ENCODE measurements at regions not wholly inside any gene's neighbourhood (a gene's known extent, or its start where the extent isn't known, plus 50 kb on each side); places are given as distances from the start of the nearest gene placed in this dataset.

DNA sequence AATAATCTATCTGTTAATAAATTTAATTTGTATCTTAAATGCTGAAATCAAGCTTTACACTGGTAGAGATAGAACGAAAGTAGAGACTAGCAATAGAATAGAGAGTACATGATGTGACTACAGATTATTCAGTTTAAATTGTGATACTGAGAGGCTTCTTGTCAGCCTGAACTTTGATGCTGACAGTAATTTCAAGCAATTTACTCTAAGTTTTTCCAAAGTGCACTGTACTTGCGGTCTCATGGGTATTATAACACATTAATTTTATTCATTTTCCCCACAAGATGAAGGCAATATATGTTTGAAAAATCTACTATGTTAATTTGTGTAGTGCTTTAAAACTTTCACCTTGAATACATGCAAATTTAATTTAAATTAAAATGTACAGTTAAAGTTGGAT is 914.0 kb upstream of the FBXO33 start (continued):
- TF ChIP-seq PAX8 (CRISPR knock-in tag; IDR thresholded peaks at IDR 0.05; ENCODE audit: borderline replicate concordance) (no peak), ZNF557 (CRISPR knock-in tag; IDR thresholded peaks at IDR 0.05) (no peak), MEF2D (CRISPR knock-in tag; IDR thresholded peaks at IDR 0.05) (no peak), ZNF878 (CRISPR knock-in tag; IDR thresholded peaks at IDR 0.05) (no peak), MYC (CRISPR knock-in tag; IDR thresholded peaks at IDR 0.05; ENCODE audit: borderline replicate concordance) (no peak), ARNTL (CRISPR knock-in tag; IDR thresholded peaks at IDR 0.05) (no peak), ZNF260 (CRISPR knock-in tag; IDR thresholded peaks at IDR 0.05; ENCODE audit: borderline replicate concordance, low read depth) (no peak)
- TF ChIP-seq, protein P1, sequence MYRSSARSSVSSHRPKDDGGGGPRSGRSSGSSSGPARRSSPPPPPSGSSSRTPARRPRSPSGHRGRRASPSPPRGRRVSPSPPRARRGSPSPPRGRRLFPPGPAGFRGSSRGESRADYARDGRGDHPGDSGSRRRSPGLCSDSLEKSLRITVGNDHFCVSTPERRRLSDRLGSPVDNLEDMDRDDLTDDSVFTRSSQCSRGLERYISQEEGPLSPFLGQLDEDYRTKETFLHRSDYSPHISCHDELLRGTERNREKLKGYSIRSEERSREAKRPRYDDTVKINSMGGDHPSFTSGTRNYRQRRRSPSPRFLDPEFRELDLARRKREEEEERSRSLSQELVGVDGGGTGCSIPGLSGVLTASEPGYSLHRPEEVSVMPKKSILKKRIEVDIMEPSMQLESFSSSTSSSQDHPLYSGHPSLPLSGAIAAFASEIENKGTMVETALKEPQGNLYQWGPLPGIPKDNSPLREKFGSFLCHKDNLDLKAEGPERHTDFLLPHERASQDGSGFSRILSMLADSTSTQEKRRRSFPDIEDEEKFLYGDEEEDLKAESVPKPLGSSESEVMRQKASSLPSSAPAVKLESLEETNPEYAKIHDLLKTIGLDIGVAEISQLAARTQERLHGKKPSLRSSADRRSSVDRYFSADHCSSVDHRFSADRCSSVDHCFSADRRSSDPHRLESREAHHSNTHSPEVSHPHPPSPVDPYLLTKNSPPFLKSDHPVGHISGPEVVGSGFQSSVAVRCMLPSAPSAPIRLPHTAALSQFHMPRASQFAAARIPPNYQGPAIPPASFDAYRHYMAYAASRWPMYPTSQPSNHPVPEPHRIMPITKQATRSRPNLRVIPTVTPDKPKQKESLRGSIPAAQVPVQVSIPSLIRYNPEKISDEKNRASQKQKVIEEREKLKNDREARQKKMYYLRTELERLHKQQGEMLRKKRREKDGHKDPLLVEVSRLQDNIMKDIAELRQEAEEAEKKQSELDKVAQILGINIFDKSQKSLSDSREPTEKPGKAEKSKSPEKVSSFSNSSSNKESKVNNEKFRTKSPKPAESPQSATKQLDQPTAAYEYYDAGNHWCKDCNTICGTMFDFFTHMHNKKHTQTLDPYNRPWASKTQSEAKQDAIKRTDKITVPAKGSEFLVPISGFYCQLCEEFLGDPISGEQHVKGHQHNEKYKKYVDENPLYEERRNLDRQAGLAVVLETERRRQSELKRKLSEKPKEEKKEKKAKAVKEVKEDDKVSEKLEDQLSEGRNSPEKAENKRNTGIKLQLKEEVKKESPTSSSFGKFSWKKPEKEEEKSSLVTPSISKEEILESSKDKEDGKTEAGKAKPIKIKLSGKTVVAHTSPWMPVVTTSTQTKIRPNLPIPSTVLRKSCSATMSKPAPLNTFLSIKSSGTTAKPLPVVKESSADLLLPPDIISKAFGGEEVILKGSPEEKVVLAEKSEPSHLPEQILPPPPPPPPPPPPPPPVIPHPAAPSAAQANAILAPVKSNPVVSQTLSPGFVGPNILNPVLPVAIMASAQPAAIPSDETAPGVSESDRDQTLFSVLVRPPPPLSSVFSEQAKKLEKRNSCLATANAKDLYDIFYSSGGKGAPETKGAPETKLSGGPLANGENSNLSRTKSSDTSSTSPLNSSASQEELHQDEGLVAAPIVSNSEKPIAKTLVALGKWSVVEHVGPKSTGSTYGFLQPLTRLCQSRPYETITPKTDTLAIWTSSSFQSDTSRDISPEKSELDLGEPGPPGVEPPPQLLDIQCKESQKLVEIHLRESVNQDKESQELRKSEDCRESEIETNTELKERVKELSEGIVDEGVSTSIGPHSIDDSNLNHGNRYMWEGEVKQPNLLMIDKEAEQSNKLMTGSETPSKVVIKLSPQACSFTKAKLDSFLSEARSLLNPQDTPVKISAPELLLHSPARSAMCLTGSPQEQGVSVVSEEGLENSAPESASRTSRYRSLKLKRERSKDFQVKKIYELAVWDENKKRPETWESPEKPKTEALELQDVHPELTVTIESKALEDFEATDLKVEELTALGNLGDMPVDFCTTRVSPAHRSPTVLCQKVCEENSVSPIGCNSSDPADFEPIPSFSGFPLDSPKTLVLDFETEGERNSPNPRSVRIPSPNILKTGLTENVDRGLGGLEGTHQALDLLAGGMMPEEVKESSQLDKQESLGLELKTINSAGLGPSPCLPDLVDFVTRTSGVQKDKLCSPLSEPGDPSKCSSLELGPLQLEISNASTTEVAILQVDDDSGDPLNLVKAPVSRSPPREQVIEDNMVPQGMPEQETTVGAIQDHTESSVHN (CRISPR knock-in tag; IDR thresholded peaks at IDR 0.05): no peak
- TF ChIP-seq, protein P2, sequence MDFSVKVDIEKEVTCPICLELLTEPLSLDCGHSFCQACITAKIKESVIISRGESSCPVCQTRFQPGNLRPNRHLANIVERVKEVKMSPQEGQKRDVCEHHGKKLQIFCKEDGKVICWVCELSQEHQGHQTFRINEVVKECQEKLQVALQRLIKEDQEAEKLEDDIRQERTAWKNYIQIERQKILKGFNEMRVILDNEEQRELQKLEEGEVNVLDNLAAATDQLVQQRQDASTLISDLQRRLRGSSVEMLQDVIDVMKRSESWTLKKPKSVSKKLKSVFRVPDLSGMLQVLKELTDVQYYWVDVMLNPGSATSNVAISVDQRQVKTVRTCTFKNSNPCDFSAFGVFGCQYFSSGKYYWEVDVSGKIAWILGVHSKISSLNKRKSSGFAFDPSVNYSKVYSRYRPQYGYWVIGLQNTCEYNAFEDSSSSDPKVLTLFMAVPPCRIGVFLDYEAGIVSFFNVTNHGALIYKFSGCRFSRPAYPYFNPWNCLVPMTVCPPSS (IDR thresholded peaks at IDR 0.05): no peak

Measured in HepG2 (cell line).